HepG2 (cell line): ENCODE measurements at regions not wholly inside any gene's neighbourhood (a gene's known extent, or its start where the extent isn't known, plus 50 kb on each side); places are given as distances from the start of the nearest gene placed in this dataset.

Experiments
- ATAC-seq: fragments of 200-7000 bp; cut with Tn5 transposase; 3 replicates; pipeline ENCODE4 v1.9.1; 2020; ENCODE audit warnings: mild to moderate bottlenecking, moderate library complexity
- BruUV-seq: library from RNA; stranded (reverse); fragments of 400-500 nt; replicated peaks from 2 replicates; lab custom pipeline; 2021; lab: Mats Ljungman, UMichigan
- CTCF ChIA-PET: fragments of 300-600 bp; formaldehyde crosslinking; extraction: SDS; loops from one replicate; lab custom pipeline; 2021; ENCODE audit warnings: low total read pairs, inconsistent platforms, low intra/inter-chr PET ratio; lab: Yijun Ruan, JAX
- POLR2A ChIA-PET: fragments of 350-600 bp; sonication (Branson Sonifier 250); formaldehyde crosslinking; loops from one replicate; lab custom pipeline; 2020; ENCODE audit warnings: antibody characterized with exemption, inconsistent platforms; lab: Yijun Ruan, JAX
- DNase-seq: peaks from one replicate; pipeline ENCODE4 v3.0.0-alpha.2; 2015; ENCODE audit warnings: low spot score
- FAIRE-seq: peaks from 3 replicates; lab custom pipeline; 2011; peaks lifted over from hg19 to GRCh38; lab: Jason Lieb, UNC
- H2AFZ ChIP-seq: one replicate; pipeline ENCODE4 v1.6.1; 2011; ENCODE audit warnings: low read length, inconsistent platforms
- H3K27ac ChIP-seq: fragments of 300-600 bp; 3 replicates; pipeline ENCODE4 v1.8.0; 2011; ENCODE audit warnings: mixed run types, mild to moderate bottlenecking, mixed read lengths, low read length, inconsistent platforms; ENCODE audit not compliant: insufficient read depth; ENCODE audit errors: extremely low read length
- H3K27me3 ChIP-seq, 2 experiments: fragments of 200-600 bp in 1 of 2; 2 replicates in 1 of 2; 3 replicates in 1 of 2; pipeline versions ENCODE4 v1.6.0 to v1.8.0; 2011; ENCODE audit warnings: low read length in 2 of 2, mild to moderate bottlenecking in 2 of 2, moderate library complexity in 2 of 2, inconsistent platforms in 1 of 2; ENCODE audit not compliant: insufficient read depth in 2 of 2, control insufficient read depth in 1 of 2
- H3K36me3 ChIP-seq, 2 experiments: fragments of 200-600 bp in 1 of 2; replicated peaks in 1 of 2; 2 replicates in 1 of 2; 3 replicates in 1 of 2; pipeline versions ENCODE4 v1.5.1 to v1.8.0; 2011; ENCODE audit warnings: low read length in 2 of 2, inconsistent platforms in 1 of 2; ENCODE audit not compliant: insufficient read depth in 2 of 2, control insufficient read depth in 1 of 2
- H3K4me1 ChIP-seq: 2 replicates; pipeline ENCODE4 v1.5.1; 2012; ENCODE audit warnings: low read length, inconsistent platforms; ENCODE audit not compliant: insufficient read depth
- H3K4me2 ChIP-seq: 2 replicates; pipeline ENCODE4 v1.6.0; 2011; ENCODE audit warnings: low read depth, low read length, inconsistent platforms
- H3K4me3 ChIP-seq, 3 experiments: fragments of 200-600 bp in 1 of 3; sonication (generic), shearing (Covaris generic) in 1 of 3; replicated peaks in 1 of 3; 2 replicates each; pipeline ENCODE4 v1.5.1; 2011 to 2016; ENCODE audit warnings: low read length in 3 of 3, inconsistent platforms in 2 of 3, low read depth in 2 of 3, mild to moderate bottlenecking in 2 of 3, control low read depth in 1 of 3, mixed read lengths in 1 of 3; ENCODE audit not compliant: insufficient read depth in 1 of 3
- H3K79me2 ChIP-seq: one replicate; pipeline ENCODE4 v1.6.1; 2011; ENCODE audit warnings: low read length, inconsistent platforms; ENCODE audit not compliant: insufficient read depth
- H3K9ac ChIP-seq: 2 replicates; pipeline ENCODE4 v1.6.0; 2011; ENCODE audit warnings: mild to moderate bottlenecking, low read depth, low read length, inconsistent platforms; ENCODE audit not compliant: insufficient read depth
- H3K9me3 ChIP-seq: 2 replicates; pipeline ENCODE4 v1.5.1; 2012; ENCODE audit warnings: mild to moderate bottlenecking, low read length
- H4K20me1 ChIP-seq: 2 replicates; pipeline ENCODE4 v1.6.0; 2011; ENCODE audit warnings: inconsistent platforms, mild to moderate bottlenecking, low read length, moderate library complexity; ENCODE audit not compliant: insufficient read depth
- ATF4 ChIP-seq, 2 experiments: fragments of 450-650 bp in 1 of 2; sonication (generic) in 1 of 2; formaldehyde crosslinking; IDR thresholded peaks; 2 replicates each; pipeline versions ENCODE4 v1.5.0 to v1.8.0; 2020 to 2022; ENCODE audit warnings: mild to moderate bottlenecking in 1 of 2, missing genetic modification reagents in 1 of 2
- HNRNPL ChIP-seq: fragments of 200-400 bp; formaldehyde crosslinking; IDR thresholded peaks from 2 replicates; pipeline ENCODE4 v1.6.1; 2017; ENCODE audit warnings: mild to moderate bottlenecking, low read depth, low read length
- SNAI1 ChIP-seq: sonication (generic); formaldehyde crosslinking; IDR thresholded peaks from 2 replicates; pipeline ENCODE4 v1.5.0; 2020; ENCODE audit warnings: mild to moderate bottlenecking, missing genetic modification reagents, borderline replicate concordance
- TRIM22 ChIP-seq: fragments of 450-650 bp; IDR thresholded peaks from 2 replicates; pipeline ENCODE4 v1.6.1; 2017
- TRIM24 ChIP-seq: sonication (generic); formaldehyde crosslinking; IDR thresholded peaks from 2 replicates; pipeline ENCODE4 v1.8.0; 2022; ENCODE audit warnings: mild to moderate bottlenecking, missing genetic modification reagents
- ZC3H4 ChIP-seq: sonication (generic); formaldehyde crosslinking; IDR thresholded peaks from 2 replicates; pipeline ENCODE4 v1.4.0; 2020; ENCODE audit warnings: missing genetic modification reagents, borderline replicate concordance
- ZGPAT ChIP-seq: IDR thresholded peaks from 2 replicates; pipeline ENCODE4 v1.6.1; 2016; ENCODE audit warnings: mild to moderate bottlenecking
- ZNF430 ChIP-seq: sonication (generic); formaldehyde crosslinking; IDR thresholded peaks from 2 replicates; pipeline ENCODE4 v1.9.0; 2021; ENCODE audit warnings: mild to moderate bottlenecking, missing genetic modification reagents
- WGBS: methylation state at CpG from one replicate; pipeline ENCODE4 v1.1.6; 2017; ENCODE audit warnings: low lambda C conversion rate; 5-methylcytosine and 5-hydroxymethylcytosine counted together
- in situ Hi-C: cut with HindIII; loops from 2 replicates; pipeline ENCODE4 v1.10.0; 2017; ENCODE audit warnings: low pct_unique_long_range_greater_than_20kb; ENCODE audit not compliant: extremely low pct_ligation_motif_present
- intact Hi-C: fragments of 100-400 bp; cut with micrococcal nuclease; formaldehyde crosslinking; loops from one replicate; pipeline ENCODE4 v1.10.0; 2022; ENCODE audit not compliant: unreplicated experiment

GRCh38 chr13:83008212-83008929 is 873.9 kb downstream of the SLITRK1 start:
- POLR2A ChIA-PET, result no interaction called here
- no peak for DNase-seq

More at GRCh38 chr13:83008212-83008929, 873.9 kb downstream of the SLITRK1 start:
- no peak overlapping the region for H2AFZ ChIP-seq
- H3K36me3 ChIP-seq, result no peaks in the 10 kb centered on the region
- intact Hi-C loops, result no loop called here
- no peaks in the 10 kb centered on the region for H3K4me1 ChIP-seq
- TF ChIP-seq ZC3H4 (CRISPR knock-in tag) (no peak), TRIM22 (no peak), SNAI1 (CRISPR knock-in tag) (no peak), TRIM24 (CRISPR knock-in tag) (no peak), ZNF430 (CRISPR knock-in tag) (no peak), ZGPAT (CRISPR knock-in tag) (no peak), HNRNPL (no peak), ATF4 (CRISPR knock-in tag; IDR thresholded peaks at IDR 0.05) (no peak)
- TF ChIP-seq, all 625 proteins: peak for 0
- Histone ChIP-seq H3K4me3 (no peak overlapping the region), H3K27ac (no peak overlapping the region), H3K9ac (no peak overlapping the region), H3K27me3 (no peaks in the 10 kb centered on the region), H4K20me1 (no peaks in the 10 kb centered on the region), H3K9me3 (no peaks in the 10 kb centered on the region), H3K4me2 (no peak overlapping the region), H3K79me2 (no peaks in the 10 kb centered on the region)
- in situ Hi-C loops, result no loop called here
- FAIRE-seq (no peak), ATAC-seq (no peak)
- BruUV-seq, result no TSS peak
- CTCF ChIA-PET, result no interaction called here
- WGBS, result 1% methylated on average over 3 of the region's 3 CpGs
